Mucosa of stomach (tissue), 1 donor: ENCODE measurements at regions not wholly inside any gene's neighbourhood (a gene's known extent, or its start where the extent isn't known, plus 50 kb on each side); places are given as distances from the start of the nearest gene placed in this dataset.

ENCODE experiments used
- H3K27me3 ChIP-seq: one replicate; pipeline ENCODE4 v1.7.0; 2013; ENCODE audit warnings: mild to moderate bottlenecking, low read length; ENCODE audit not compliant: control insufficient read depth, insufficient read depth
- H3K36me3 ChIP-seq: one replicate; pipeline ENCODE4 v1.7.0; 2013; ENCODE audit warnings: low read length; ENCODE audit not compliant: control insufficient read depth, insufficient read depth
- H3K4me1 ChIP-seq: one replicate; pipeline ENCODE4 v1.7.0; 2013; ENCODE audit warnings: mild to moderate bottlenecking, low read length; ENCODE audit not compliant: control insufficient read depth, insufficient read depth
- H3K4me3 ChIP-seq: one replicate; pipeline ENCODE4 v1.7.0; 2013; ENCODE audit warnings: low read length
- H3K9ac ChIP-seq: one replicate; pipeline ENCODE4 v1.7.0; 2013; ENCODE audit warnings: mild to moderate bottlenecking, low read length, moderate library complexity
- H3K9me3 ChIP-seq: one replicate; pipeline ENCODE4 v1.7.0; 2013; ENCODE audit warnings: mild to moderate bottlenecking, low read length, moderate library complexity; ENCODE audit not compliant: control insufficient read depth
- donor health status: Pancreatic carcinoma.

DNA sequence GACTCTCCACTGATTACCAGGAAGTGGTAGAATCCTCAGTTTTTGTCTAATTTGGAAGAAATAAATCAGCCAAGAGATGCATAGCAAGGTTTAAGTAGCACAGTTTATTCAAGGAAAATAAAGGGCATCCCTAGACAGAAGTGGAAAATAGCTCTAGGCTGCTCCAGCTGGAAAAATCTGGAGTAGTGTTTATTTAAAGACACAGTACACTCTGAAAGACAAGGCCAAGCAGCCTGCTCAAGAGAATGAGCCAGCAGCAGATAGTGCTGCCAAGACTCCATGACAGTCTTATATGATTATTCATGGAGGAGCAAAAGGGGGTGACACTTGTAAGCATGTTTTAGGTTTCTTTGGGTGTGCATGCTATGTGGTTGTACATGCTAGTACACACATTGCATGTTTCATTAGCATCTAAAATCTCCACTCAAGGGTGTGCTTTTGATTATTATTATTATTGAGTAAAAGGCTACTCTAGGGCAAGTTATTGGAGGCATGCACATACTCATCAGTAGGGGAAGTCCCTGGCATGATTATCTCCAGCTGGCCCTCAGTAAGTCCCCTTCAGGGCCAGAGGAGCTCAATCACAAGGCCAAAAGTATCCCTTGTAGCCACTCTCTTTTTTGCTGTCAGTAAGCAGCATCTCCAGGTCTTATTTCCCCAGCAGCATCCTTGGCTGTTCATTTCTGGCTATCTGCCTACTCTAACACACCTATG is 85.1 kb upstream of the USP9Y start:
- Histone ChIP-seq H3K4me1 (no peaks in the 10 kb centered on the region), H3K4me3 (no peak overlapping the region), H3K9ac (no peak overlapping the region), H3K9me3 (no peaks in the 10 kb centered on the region), H3K27me3 (no peaks in the 10 kb centered on the region), H3K36me3 (no peaks in the 10 kb centered on the region)

DNA sequence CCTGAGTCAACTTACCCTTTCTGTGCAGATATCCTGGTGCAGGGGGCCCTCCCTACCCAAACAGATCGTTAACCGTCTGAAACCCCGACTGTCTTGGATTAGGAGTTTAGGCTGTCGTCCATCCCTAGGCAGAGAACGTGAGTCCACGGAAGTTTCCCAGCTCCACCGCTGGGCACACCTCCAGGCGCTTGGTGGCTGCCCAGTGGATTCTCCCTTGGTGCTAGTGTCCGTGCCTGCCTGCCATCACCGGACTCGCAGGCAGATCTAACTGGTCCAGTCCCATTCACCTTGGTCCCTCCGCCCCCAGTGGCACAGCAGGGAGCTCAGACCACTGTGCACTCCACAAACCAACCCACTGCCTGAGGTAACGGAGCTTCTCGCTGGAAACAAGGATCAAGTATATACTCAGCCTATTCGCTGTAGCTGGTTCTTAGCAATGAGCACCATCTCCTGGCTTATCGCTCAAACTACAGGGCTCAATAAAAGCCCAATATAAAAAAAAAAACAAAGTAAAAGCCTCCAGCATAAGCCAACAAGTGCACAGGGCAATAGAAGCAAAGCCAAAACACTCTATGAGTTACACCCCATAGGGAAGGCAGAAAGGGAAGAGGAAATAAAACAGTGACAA is 79.5 kb upstream of the USP9Y start:
- no peaks in the 10 kb centered on the region for H3K27me3 ChIP-seq
- no peaks in the 10 kb centered on the region for H3K36me3 ChIP-seq
- no peak overlapping the region for H3K9ac ChIP-seq
- no peak overlapping the region for H3K4me3 ChIP-seq
- no peaks in the 10 kb centered on the region for H3K4me1 ChIP-seq
- H3K9me3 ChIP-seq = no peaks in the 10 kb centered on the region

DNA sequence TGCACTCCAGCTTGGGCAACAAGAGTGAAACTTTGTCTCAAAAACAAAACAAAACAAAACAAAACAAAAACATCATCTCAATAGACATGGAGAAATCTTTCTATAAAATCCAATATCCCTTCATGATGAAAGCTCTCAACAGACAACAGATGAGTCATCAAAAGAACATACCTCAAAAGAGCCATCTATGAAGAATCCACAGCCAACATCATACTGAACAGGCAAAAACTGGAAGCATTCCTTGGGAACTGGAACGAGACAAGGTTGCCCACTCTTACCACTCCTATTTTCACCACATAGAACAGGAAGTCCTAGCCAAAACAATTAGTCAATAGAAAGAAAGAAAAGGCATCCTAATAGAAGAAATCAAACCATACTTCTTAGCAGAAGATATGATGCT is 77.8 kb upstream of the USP9Y start:
- no peaks in the 10 kb centered on the region for H3K27me3 ChIP-seq
- no peaks in the 10 kb centered on the region for H3K36me3 ChIP-seq
- no peak overlapping the region for H3K4me3 ChIP-seq
- no peak overlapping the region for H3K9ac ChIP-seq
- no peaks in the 10 kb centered on the region for H3K4me1 ChIP-seq
- no peaks in the 10 kb centered on the region for H3K9me3 ChIP-seq

DNA sequence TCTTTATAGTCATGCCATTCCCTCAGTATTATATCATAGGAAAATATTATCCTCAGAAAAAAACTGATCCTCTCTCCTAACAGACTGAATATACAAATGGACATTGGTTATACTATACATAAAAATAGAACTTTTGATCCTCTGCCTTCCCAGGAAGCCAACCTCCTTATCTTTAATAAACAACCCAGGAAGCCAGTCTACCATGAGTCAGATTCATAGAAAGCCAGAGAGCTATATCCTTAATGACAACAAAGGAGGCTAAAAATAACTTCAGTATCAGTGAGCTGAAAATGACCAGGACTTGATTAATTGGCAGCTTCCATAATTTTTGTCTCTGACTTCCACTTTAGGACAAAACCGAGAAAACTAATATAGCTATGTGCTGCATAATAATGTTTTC is 58.0 kb upstream of the USP9Y start:
- H3K9ac ChIP-seq = no peak overlapping the region
- no peaks in the 10 kb centered on the region for H3K27me3 ChIP-seq
- no peaks in the 10 kb centered on the region for H3K36me3 ChIP-seq
- H3K9me3 ChIP-seq = no peaks in the 10 kb centered on the region
- H3K4me1 ChIP-seq = peaks cover 10% of the 10 kb centered on the region
- no peak overlapping the region for H3K4me3 ChIP-seq

- Histone ChIP-seq H3K9ac (no peak overlapping the region), H3K27me3 (no peaks in the 10 kb centered on the region), H3K4me3 (no peak overlapping the region), H3K4me1 (peaks cover 10% of the 10 kb centered on the region), H3K36me3 (no peaks in the 10 kb centered on the region), H3K9me3 (no peaks in the 10 kb centered on the region)
Observed at GRCh38 chrY:12643693-12644348, 57.2 kb upstream of the USP9Y start.

DNA sequence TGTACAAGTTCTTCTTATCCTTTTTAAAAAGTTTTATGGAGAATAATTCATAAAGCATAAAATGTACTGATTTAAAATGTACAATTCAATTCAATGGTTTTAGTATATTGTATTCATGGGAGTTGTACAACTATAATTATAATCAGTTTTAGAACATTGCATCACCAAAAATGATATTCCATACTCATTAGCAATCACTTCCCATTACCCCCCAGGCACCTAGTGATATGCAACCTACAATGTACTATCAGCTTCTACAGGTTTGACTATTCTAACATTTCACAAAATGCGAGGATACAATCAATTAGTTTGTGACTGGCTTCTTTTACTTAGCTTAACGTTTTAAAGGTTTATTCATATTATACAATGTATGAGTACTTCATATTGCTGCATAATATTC is 49.9 kb upstream of the USP9Y start:
- Histone ChIP-seq H3K9ac (no peak overlapping the region), H3K4me3 (no peak overlapping the region)

More for the DNA sequence above, 49.9 kb upstream of the USP9Y start:
- no peaks in the 10 kb centered on the region for H3K9me3 ChIP-seq
- H3K4me1 ChIP-seq = no peaks in the 10 kb centered on the region
- no peaks in the 10 kb centered on the region for H3K27me3 ChIP-seq
- H3K36me3 ChIP-seq = no peaks in the 10 kb centered on the region
